ENCODE measurements at regions not wholly inside any gene's neighbourhood (a gene's known extent, or its start where the extent isn't known, plus 50 kb on each side); places are given as distances from the start of the nearest gene placed in this dataset.

GRCh38 chr10:6920072-6921019, 340.3 kb upstream of the PRKCQ start (continued):
- TF ChIP-seq PKNOX1 (IDR thresholded peaks at IDR 0.05) (no peak; the same call in 1 of the 2 replicates), BRD4 (IDR thresholded peaks at IDR 0.05) (no peak), MEIS2 (IDR thresholded peaks at IDR 0.05; ENCODE audit: partially characterized antibody) (peak; percentile 32), PHB (CRISPR knock-in tag; IDR thresholded peaks at IDR 0.05) (no peak), AFF1 (IDR thresholded peaks at IDR 0.05; ENCODE audit: low read depth in 1 of 2, partially characterized antibody in 2 of 2) (peak; percentile 36 to 88), ZBTB8A (IDR thresholded peaks at IDR 0.05; ENCODE audit: partially characterized antibody) (no peak), ZNF444 (CRISPR knock-in tag; IDR thresholded peaks at IDR 0.05) (no peak), ZSCAN32 (CRISPR knock-in tag; IDR thresholded peaks at IDR 0.05) (no peak), KAT8 (IDR thresholded peaks at IDR 0.05; ENCODE audit: low read depth) (no peak), LEF1 (IDR thresholded peaks at IDR 0.05) (peak; percentile 97), TFAM (CRISPR knock-in tag; conservative IDR thresholded peaks at IDR 0.05) (no peak), TAL1 (IDR thresholded peaks at IDR 0.05) (peak; percentile 99), SMAD1 (IDR thresholded peaks at IDR 0.05; ENCODE audit: low read depth, low read length, partially characterized antibody) (no peak), SRSF1 (IDR thresholded peaks at IDR 0.05; ENCODE audit: low read depth, low read length) (no peak), ZNF124 (CRISPR knock-in tag; IDR thresholded peaks at IDR 0.05) (no peak), CEBPG (CRISPR knock-in tag; IDR thresholded peaks at IDR 0.05) (no peak; the same call in 1 of the 2 replicates), CEBPG (tag; conservative IDR thresholded peaks at IDR 0.05 in 1 of 2, IDR thresholded peaks at IDR 0.05 in 1 of 2) (peak in 1 of 2 experiments; percentile 51; a peak in 1 of 4 replicates), MXI1 (IDR thresholded peaks at IDR 0.05; ENCODE audit: low read depth, low read length) (no peak), PTBP1 (IDR thresholded peaks at IDR 0.05; ENCODE audit: low read depth, low read length) (no peak), SNIP1 (IDR thresholded peaks at IDR 0.05; ENCODE audit: low read depth) (no peak), DDX20 (tag; IDR thresholded peaks at IDR 0.05; ENCODE audit: low read depth) (no peak), DIDO1 (tag; IDR thresholded peaks at IDR 0.05; ENCODE audit: low read depth) (peak; percentile 52; the same call in 1 of the 2 replicates), ARID2 (IDR thresholded peaks at IDR 0.05) (no peak), TGIF2 (CRISPR knock-in tag; IDR thresholded peaks at IDR 0.05) (no peak), CBX5 (IDR thresholded peaks at IDR 0.05; ENCODE audit: borderline replicate concordance, low read depth) (no peak), TBL1XR1 (IDR thresholded peaks at IDR 0.05; ENCODE audit: low read length in 2 of 2) (peak; percentile 71 to 94; a peak in 3 of 4 replicates), HIVEP1 (CRISPR knock-in tag; IDR thresholded peaks at IDR 0.05) (no peak)
